ENCODE measurements at regions not wholly inside any gene's neighbourhood (a gene's known extent, or its start where the extent isn't known, plus 50 kb on each side); places are given as distances from the start of the nearest gene placed in this dataset.

DNA sequence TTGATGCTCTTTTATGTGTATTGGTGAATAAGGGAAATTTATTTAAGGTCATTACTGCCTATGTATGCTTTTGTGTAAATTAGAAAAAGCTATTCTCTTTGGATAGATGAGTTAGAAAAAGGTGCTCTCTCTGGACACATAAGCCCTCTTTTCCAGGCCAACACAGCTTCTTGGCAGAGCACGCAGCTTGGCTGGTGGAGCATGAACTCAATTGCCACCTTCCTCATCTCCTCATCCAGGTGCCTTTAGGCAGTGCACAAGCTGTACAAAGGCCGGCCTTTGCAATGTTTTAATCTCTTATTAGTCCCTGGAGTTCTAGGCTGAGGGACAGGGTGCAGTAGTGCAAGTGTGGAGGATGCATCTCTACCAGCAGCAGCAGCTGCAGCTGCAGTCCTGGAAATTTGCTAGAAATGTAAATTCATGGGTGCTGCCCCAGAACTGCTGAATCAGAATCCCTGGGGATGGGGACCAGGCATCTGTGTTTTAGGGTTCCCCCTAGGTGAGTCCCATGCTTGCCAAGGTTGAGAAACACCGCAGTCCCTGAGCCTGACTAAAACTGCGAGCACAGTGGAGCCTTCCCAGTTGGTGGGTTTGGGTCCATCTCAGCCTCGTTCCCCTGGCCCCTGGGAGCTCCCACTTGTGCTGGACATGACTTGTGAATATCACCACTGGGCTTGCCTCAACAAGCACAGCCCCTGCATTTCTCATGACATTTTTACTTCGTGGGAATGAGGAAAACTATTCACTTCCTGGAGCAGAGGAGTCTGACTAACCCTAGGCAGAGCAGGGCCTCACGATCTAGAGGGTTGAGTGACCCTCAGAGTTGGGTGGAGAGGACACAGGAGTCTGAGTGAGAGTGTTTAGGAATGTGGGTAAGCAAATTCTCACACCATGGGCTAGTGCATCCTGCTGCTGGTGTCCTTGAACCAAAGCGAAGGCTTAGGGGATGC, 272.3 kb downstream of the ZSWIM6 start:
- no peak overlapping the region for H3K4me3 ChIP-seq (ENCODE audit: low read length)
- H3K4me1 ChIP-seq (ENCODE audit: control insufficient read depth, insufficient read depth, low read length) = no peaks in the 10 kb centered on the region
- Mint-ChIP-seq H3K4me3 (no peak overlapping the region), H3K4me1 (no peaks in the 10 kb centered on the region), H3K27me3 (ENCODE audit: low read depth in 2 of 2) (peaks cover 2 to 8% of the 10 kb centered on the region in 2 donors), H3K9me3 (no peaks in the 10 kb centered on the region), H3K27ac (no peak overlapping the region), H3K36me3 (no peaks in the 10 kb centered on the region)
- H3K36me3 ChIP-seq (ENCODE audit: control insufficient read depth, insufficient read depth, low read length) = no peaks in the 10 kb centered on the region
- H3K27ac ChIP-seq (ENCODE audit: low read length) = no peak overlapping the region
- H3K27me3 ChIP-seq (ENCODE audit: control insufficient read depth, insufficient read depth, low read length) = peaks cover 2% of the 10 kb centered on the region
- ATAC-seq (no peak), DNase-seq (no peak)
- TF ChIP-seq, protein P1, sequence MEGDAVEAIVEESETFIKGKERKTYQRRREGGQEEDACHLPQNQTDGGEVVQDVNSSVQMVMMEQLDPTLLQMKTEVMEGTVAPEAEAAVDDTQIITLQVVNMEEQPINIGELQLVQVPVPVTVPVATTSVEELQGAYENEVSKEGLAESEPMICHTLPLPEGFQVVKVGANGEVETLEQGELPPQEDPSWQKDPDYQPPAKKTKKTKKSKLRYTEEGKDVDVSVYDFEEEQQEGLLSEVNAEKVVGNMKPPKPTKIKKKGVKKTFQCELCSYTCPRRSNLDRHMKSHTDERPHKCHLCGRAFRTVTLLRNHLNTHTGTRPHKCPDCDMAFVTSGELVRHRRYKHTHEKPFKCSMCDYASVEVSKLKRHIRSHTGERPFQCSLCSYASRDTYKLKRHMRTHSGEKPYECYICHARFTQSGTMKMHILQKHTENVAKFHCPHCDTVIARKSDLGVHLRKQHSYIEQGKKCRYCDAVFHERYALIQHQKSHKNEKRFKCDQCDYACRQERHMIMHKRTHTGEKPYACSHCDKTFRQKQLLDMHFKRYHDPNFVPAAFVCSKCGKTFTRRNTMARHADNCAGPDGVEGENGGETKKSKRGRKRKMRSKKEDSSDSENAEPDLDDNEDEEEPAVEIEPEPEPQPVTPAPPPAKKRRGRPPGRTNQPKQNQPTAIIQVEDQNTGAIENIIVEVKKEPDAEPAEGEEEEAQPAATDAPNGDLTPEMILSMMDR (IDR thresholded peaks at IDR 0.05) = no peak
- 72% methylated on average over 8 of the region's 8 CpGs for WGBS (ENCODE audit: insufficient coverage)
- no peaks in the 10 kb centered on the region for H3K9me3 ChIP-seq (ENCODE audit: control insufficient read depth, insufficient read depth, low read length)
- intact Hi-C loops (cut with micrococcal nuclease) = no loop called here

DNA sequence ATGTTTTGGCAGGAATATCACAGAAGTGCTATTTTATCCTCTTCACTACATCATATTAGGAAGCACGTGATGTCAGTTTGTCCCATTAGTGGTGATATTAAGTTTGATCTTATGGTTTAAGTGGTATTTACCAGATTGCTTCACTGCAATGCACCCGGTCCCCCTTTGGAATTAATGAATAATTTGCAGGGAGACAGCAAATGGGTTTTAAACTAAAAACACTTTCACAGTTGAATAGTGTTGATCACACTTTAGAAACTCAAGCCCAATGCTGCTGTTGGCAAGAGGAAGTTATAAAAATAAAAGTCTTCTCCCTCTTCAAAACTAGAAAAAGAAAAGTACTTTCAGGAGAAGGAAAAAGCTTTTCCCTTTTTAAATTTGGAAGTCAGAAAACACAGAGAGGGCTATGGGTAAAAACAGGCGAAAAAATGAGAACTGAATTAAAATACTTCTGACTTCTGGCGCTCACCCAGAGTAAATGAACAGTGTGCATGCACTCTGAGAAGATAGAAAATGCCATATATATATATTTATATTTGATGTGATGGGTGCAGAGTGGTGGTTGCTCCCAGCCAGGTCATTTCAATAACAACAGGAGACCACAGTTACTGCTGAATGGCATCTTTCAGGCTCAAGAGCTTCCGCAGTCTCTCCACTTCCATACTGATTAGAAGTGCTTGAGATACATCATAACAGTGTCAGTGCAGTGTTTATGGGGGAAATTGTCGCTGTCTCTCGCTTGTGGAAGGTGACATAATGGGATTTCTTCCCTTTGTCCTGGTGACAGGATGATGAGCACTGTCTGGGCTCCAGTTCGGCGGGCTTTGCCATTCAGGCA, 278.0 kb downstream of the ZSWIM6 start:
- no peaks in the 10 kb centered on the region for H3K36me3 Mint-ChIP-seq
- H3K4me3 Mint-ChIP-seq = no peak overlapping the region
- H3K27ac ChIP-seq (ENCODE audit: low read length) = no peak overlapping the region
- ATAC-seq (no peak), DNase-seq (no peak)
- H3K4me1 Mint-ChIP-seq = no peaks in the 10 kb centered on the region
- H3K4me1 ChIP-seq (ENCODE audit: control insufficient read depth, insufficient read depth, low read length) = no peaks in the 10 kb centered on the region
- intact Hi-C loops (cut with micrococcal nuclease) = no loop called here
- H3K36me3 ChIP-seq (ENCODE audit: control insufficient read depth, insufficient read depth, low read length) = no peaks in the 10 kb centered on the region
- no peaks in the 10 kb centered on the region for H3K9me3 Mint-ChIP-seq
- TF ChIP-seq, protein P1 (IDR thresholded peaks at IDR 0.05) = no peak
- H3K27me3 Mint-ChIP-seq (ENCODE audit: low read depth in 2 of 2) = peaks cover 16 to 37% of the 10 kb centered on the region in 2 donors
- H3K4me3 ChIP-seq (ENCODE audit: low read length) = no peak overlapping the region
- no peaks in the 10 kb centered on the region for H3K27me3 ChIP-seq (ENCODE audit: control insufficient read depth, insufficient read depth, low read length)
- no peak overlapping the region for H3K27ac Mint-ChIP-seq
- WGBS (ENCODE audit: insufficient coverage) = 79% methylated on average over 8 of the region's 9 CpGs
- no peaks in the 10 kb centered on the region for H3K9me3 ChIP-seq (ENCODE audit: control insufficient read depth, insufficient read depth, low read length)

DNA sequence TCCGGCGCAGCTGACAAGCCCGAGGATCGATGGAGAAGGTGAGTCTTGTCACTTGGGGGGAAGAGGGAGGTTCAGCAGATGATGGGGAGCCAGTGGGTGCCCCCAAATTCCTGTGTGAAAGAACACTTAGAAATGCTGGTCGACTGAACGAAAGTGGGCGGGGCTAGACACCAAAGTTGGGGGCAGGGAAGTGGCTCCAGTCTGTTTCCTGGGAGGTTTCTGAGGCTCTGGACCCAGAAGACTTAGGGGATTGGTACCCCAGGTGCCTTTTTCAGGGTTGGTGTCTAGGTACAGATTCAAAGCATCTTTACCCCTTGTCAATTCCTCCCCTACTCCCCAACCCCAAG, 278.6 kb downstream of the ZSWIM6 start:
- H3K9me3 Mint-ChIP-seq = no peaks in the 10 kb centered on the region
- H3K27me3 Mint-ChIP-seq (ENCODE audit: low read depth in 2 of 2) = peaks cover 16 to 31% of the 10 kb centered on the region in 2 donors
- ATAC-seq (no peak), DNase-seq (no peak)
- intact Hi-C loops (cut with micrococcal nuclease) = no loop called here
- Histone ChIP-seq H3K27ac (ENCODE audit: low read length) (no peak overlapping the region), H3K36me3 (ENCODE audit: control insufficient read depth, insufficient read depth, low read length) (no peaks in the 10 kb centered on the region), H3K4me3 (ENCODE audit: low read length) (no peak overlapping the region), H3K9me3 (ENCODE audit: control insufficient read depth, insufficient read depth, low read length) (no peaks in the 10 kb centered on the region), H3K27me3 (ENCODE audit: control insufficient read depth, insufficient read depth, low read length) (no peaks in the 10 kb centered on the region), H3K4me1 (ENCODE audit: control insufficient read depth, insufficient read depth, low read length) (no peaks in the 10 kb centered on the region)
- TF ChIP-seq, protein P1 (IDR thresholded peaks at IDR 0.05) = no peak
- no peaks in the 10 kb centered on the region for H3K4me1 Mint-ChIP-seq
- no peak overlapping the region for H3K4me3 Mint-ChIP-seq
- no peak overlapping the region for H3K27ac Mint-ChIP-seq
- 83% methylated on average over 7 of the region's 7 CpGs for WGBS (ENCODE audit: insufficient coverage)
- H3K36me3 Mint-ChIP-seq = no peaks in the 10 kb centered on the region

Data from natural killer cell (primary cell).